Common myeloid progenitor, CD34-positive (primary cell): ENCODE measurements at regions not wholly inside any gene's neighbourhood (a gene's known extent, or its start where the extent isn't known, plus 50 kb on each side); places are given as distances from the start of the nearest gene placed in this dataset.
A peak's percentile ranks its signal among the peaks of the same experiment; 100 is the strongest.

Experiments used
- CTCF ChIA-PET: fragments of 350-600 bp; sonication (Branson Sonifier 250); formaldehyde crosslinking; loops from one replicate; lab custom pipeline; 2021; ENCODE audit warnings: antibody characterized with exemption; lab: Charles Lee
- POLR2A ChIA-PET: fragments of 350-600 bp; sonication (Branson Sonifier 250); formaldehyde crosslinking; loops from one replicate; lab custom pipeline; 2021; ENCODE audit warnings: antibody characterized with exemption; lab: Charles Lee
- DNase-seq, 3 donors: peaks; one replicate each; pipeline versions ENCODE4 v3.0.0 to v3.0.0-alpha.2; 2013
- H3K27ac ChIP-seq, 2 experiments: 1 replicate in 1 of 2; 2 replicates in 1 of 2; pipeline ENCODE4 v1.7.0; 2013; ENCODE audit warnings: inconsistent platforms in 2 of 2, low read length in 2 of 2, mild to moderate bottlenecking in 2 of 2, low read depth in 1 of 2, moderate library complexity in 1 of 2; ENCODE audit not compliant: severe bottlenecking in 2 of 2, insufficient read depth in 1 of 2, poor library complexity in 1 of 2
- H3K27me3 ChIP-seq, 5 experiments: replicated peaks in 2 of 5; 1 replicate in 3 of 5; 2 replicates in 2 of 5; pipeline versions ENCODE4 v1.6.1 to v1.7.0; 2013; ENCODE audit warnings: low read length in 4 of 5, mild to moderate bottlenecking in 2 of 5, moderate library complexity in 2 of 5, inconsistent platforms in 1 of 5; ENCODE audit not compliant: insufficient read depth in 5 of 5, control insufficient read depth in 4 of 5
- H3K36me3 ChIP-seq, 4 experiments: 1 replicate in 2 of 4; 2 replicates in 2 of 4; pipeline versions ENCODE4 v1.6.1 to v1.7.0; 2013; ENCODE audit warnings: low read length in 3 of 4, control low read depth in 1 of 4, mild to moderate bottlenecking in 1 of 4; ENCODE audit not compliant: control insufficient read depth in 4 of 4, insufficient read depth in 4 of 4
- H3K4me1 ChIP-seq, 4 experiments: 1 replicate in 3 of 4; 2 replicates in 1 of 4; pipeline versions ENCODE4 v1.6.1 to v1.7.1; 2013; ENCODE audit warnings: low read length in 3 of 4, mild to moderate bottlenecking in 3 of 4, control low read depth in 1 of 4, inconsistent platforms in 1 of 4, moderate library complexity in 1 of 4; ENCODE audit not compliant: control insufficient read depth in 4 of 4, insufficient read depth in 4 of 4; ENCODE audit errors: control extremely low read depth in 1 of 4
- H3K4me3 ChIP-seq, 7 experiments: 1 replicate in 4 of 7; 2 replicates in 3 of 7; pipeline versions ENCODE4 v1.5.1 to v1.7.0; 2013; ENCODE audit warnings: mild to moderate bottlenecking in 7 of 7, low read length in 6 of 7, moderate library complexity in 6 of 7, inconsistent platforms in 2 of 7, low read depth in 2 of 7, control low read depth in 1 of 7; ENCODE audit not compliant: insufficient read depth in 4 of 7, control insufficient read depth in 1 of 7; ENCODE audit errors: extremely low read depth in 1 of 7
- H3K9me3 ChIP-seq, 5 experiments: 1 replicate in 4 of 5; 2 replicates in 1 of 5; pipeline versions ENCODE4 v1.6.1 to v1.7.1; 2013; ENCODE audit warnings: low read length in 4 of 5, mild to moderate bottlenecking in 2 of 5, inconsistent platforms in 1 of 5, low read depth in 1 of 5, moderate library complexity in 1 of 5; ENCODE audit not compliant: control insufficient read depth in 4 of 5, insufficient read depth in 2 of 5; ENCODE audit errors: control extremely low read depth in 1 of 5
- WGBS: methylation state at CpG from one replicate; pipeline ENCODE4 v1.1.5; 2013; ENCODE audit not compliant: insufficient coverage; 5-methylcytosine and 5-hydroxymethylcytosine counted together

DNA sequence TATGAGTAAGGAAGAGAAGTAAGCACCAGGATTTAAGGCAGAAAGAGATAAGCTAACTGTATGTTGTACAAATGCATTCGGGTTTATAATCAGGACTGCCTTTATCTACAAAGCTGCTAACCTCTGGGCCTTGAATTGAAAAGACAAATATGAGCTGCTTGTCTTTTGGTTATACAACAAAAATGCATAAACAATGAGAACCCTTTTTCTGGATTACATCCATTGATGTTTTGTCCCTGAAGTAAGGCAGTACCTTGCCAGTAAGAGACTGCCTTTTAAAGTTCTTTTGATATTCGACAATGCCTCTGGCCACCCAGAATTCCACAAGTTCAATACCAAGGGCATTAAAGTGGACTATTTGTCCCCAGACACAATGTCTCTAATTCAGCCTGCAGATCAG is 280.7 kb downstream of the ZNF621 start:
- peak in 1 of 3 donors; percentile 22 for DNase-seq

DNA sequence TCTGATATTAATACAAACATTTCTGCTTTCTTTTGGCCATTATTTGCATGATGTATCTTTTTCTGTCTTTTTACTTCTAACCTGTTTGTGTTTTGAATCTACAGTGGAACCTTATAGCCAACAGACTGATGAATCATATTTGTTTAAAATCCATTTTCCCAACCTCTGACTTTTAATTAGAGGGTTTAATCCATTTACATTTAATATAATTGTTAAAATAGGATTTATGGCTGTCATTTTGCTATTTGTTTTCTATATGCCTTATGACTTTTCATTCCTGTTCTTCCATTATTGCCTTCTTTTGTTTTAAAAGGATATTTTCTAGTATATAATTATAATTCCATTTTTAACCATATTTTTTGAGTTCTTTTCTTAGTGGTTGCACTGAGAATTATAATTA is 286.1 kb downstream of the ZNF621 start:
- Histone ChIP-seq H3K36me3 (no peaks in the 10 kb centered on the region), H3K4me1 (no peaks in the 10 kb centered on the region), H3K27me3 (no peaks in the 10 kb centered on the region), H3K9me3 (peaks cover 0 to 25% (median 1%) of the 10 kb centered on the region in 5 experiments), H3K4me3 (no peak overlapping the region), H3K27ac (no peak overlapping the region)
- no peak for DNase-seq
- POLR2A ChIA-PET = no interaction called here
- CTCF ChIA-PET = no interaction called here

More for the DNA sequence above, 280.7 kb downstream of the ZNF621 start:
- 58% methylated on average over 2 of the region's 2 CpGs for WGBS
- Histone ChIP-seq H3K4me3 (no peak overlapping the region), H3K27me3 (no peaks in the 10 kb centered on the region), H3K4me1 (peaks cover 4 to 8% (median 7%) of the 10 kb centered on the region in 4 experiments), H3K36me3 (no peaks in the 10 kb centered on the region), H3K9me3 (peaks cover 0 to 9% (median 0%) of the 10 kb centered on the region in 5 experiments), H3K27ac (no peak overlapping the region)
- CTCF ChIA-PET = no interaction called here
- POLR2A ChIA-PET = no interaction called here

- no peaks in the 10 kb centered on the region for H3K36me3 ChIP-seq
These were observed 292.3 kb downstream of the ZNF621 start for GRCh38 chr3:40817017-40817416.

GRCh38 chr3:40821315-40821714 is 296.6 kb downstream of the ZNF621 start:
- no peak overlapping the region for H3K27ac ChIP-seq
- POLR2A ChIA-PET = no interaction called here
- peaks cover 0 to 1% (median 0%) of the 10 kb centered on the region in 5 experiments for H3K9me3 ChIP-seq
- DNase-seq = no peak
- H3K4me1 ChIP-seq = no peaks in the 10 kb centered on the region
- WGBS = no CpG with 5 or more reads among the region's 1 CpG
- H3K36me3 ChIP-seq = no peaks in the 10 kb centered on the region
- H3K4me3 ChIP-seq = no peak overlapping the region
- no peaks in the 10 kb centered on the region for H3K27me3 ChIP-seq
- CTCF ChIA-PET = interaction anchor here (0.7 kb wide), 1 partner anchor 39 kb away, joined by 3 read pairs; no protein-coding TSS in a partner anchor

More at GRCh38 chr3:40817017-40817416, 292.3 kb downstream of the ZNF621 start:
- Histone ChIP-seq H3K9me3 (peaks cover 0 to 6% (median 0%) of the 10 kb centered on the region in 5 experiments), H3K27me3 (no peaks in the 10 kb centered on the region), H3K4me1 (no peaks in the 10 kb centered on the region), H3K27ac (no peak overlapping the region), H3K4me3 (no peak overlapping the region)
- CTCF ChIA-PET = no interaction called here
- POLR2A ChIA-PET = no interaction called here
- no peak for DNase-seq

DNA sequence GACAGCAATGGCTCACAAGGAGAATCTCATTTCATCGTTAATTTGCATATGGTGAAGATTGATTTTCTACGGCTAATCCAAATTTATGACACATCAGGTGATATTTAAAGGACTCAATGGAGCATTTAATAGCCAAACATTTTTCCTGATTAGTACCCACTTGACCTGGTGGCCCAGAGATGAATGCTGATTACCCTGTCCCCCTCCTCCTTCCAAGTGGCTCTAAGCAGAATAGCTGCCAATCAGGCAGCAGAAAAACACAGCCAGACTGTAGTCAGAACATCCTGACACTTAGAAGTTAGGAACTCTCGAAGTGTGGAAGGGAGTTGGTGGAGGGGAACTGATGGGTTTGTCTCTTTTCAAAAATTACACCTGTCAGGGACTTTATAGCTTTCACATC is 302.5 kb downstream of the ZNF621 start:
- no peak for DNase-seq
- ChIA-PET CTCF (interaction anchor here (1.4 to 1.7 kb wide), 2 partner anchors 20 to 246 kb away, joined by 3 to 4 read pairs; no protein-coding TSS in a partner anchor), POLR2A (no interaction called here)
- Histone ChIP-seq H3K27me3 (no peaks in the 10 kb centered on the region), H3K4me3 (no peak overlapping the region), H3K4me1 (no peaks in the 10 kb centered on the region), H3K27ac (no peak overlapping the region), H3K9me3 (peaks cover 0 to 1% (median 0%) of the 10 kb centered on the region in 5 experiments), H3K36me3 (no peaks in the 10 kb centered on the region)
- WGBS = 100% methylated on average over 2 of the region's 3 CpGs

- Histone ChIP-seq H3K4me3 (no peak overlapping the region), H3K9me3 (no peaks in the 10 kb centered on the region), H3K27me3 (no peaks in the 10 kb centered on the region), H3K4me1 (no peaks in the 10 kb centered on the region), H3K36me3 (no peaks in the 10 kb centered on the region), H3K27ac (no peak overlapping the region)
- no peak for DNase-seq
- ChIA-PET POLR2A (no interaction called here), CTCF (interaction anchor here (0.6 to 1.7 kb wide), 2 partner anchors 14 to 19 kb away, joined by 3 to 4 read pairs; no protein-coding TSS in a partner anchor)
- 78% methylated on average over 6 of the region's 8 CpGs for WGBS
These were observed 303.4 kb downstream of the ZNF621 start for GRCh38 chr3:40827942-40828688.

- Histone ChIP-seq H3K4me3 (no peak overlapping the region), H3K4me1 (no peaks in the 10 kb centered on the region), H3K27ac (no peak overlapping the region), H3K27me3 (no peaks in the 10 kb centered on the region), H3K9me3 (no peaks in the 10 kb centered on the region), H3K36me3 (no peaks in the 10 kb centered on the region)
- ChIA-PET CTCF (no interaction called here), POLR2A (no interaction called here)
- no peak for DNase-seq
- WGBS = 100% methylated on average over 1 of the region's 3 CpGs
These were observed 304.1 kb downstream of the ZNF621 start for GRCh38 chr3:40828741-40829415.
